IMR-90 (cell line): ENCODE measurements at regions not wholly inside any gene's neighbourhood (a gene's known extent, or its start where the extent isn't known, plus 50 kb on each side); places are given as distances from the start of the nearest gene placed in this dataset.

Experiments used
- ATAC-seq: fragments of 200-7000 bp; cut with Tn5 transposase; 2 replicates; pipeline ENCODE4 v1.9.1; 2020; ENCODE audit warnings: low read depth, mild to moderate bottlenecking, moderate library complexity
- BruUV-seq: library from RNA; stranded (reverse); fragments of 400-500 nt; replicated peaks from 2 replicates; lab custom pipeline; 2021; lab: Mats Ljungman, UMichigan
- CTCF ChIA-PET: fragments of 300-600 bp; formaldehyde crosslinking; extraction: SDS; loops from one replicate; lab custom pipeline; 2021; ENCODE audit warnings: antibody characterized with exemption; lab: Yijun Ruan, JAX
- POLR2A ChIA-PET: fragments of 300-600 bp; sonication (Branson Sonifier 250); formaldehyde crosslinking; loops from one replicate; lab custom pipeline; 2022; ENCODE audit warnings: antibody characterized with exemption; ENCODE audit not compliant: unreplicated experiment; lab: Charles Lee
- DNase-seq: peaks from one replicate; pipeline ENCODE4 v3.0.0; 2013
- H2AFZ ChIP-seq: replicated peaks from 2 replicates; pipeline ENCODE3; 2013; ENCODE audit warnings: low read length, mild to moderate bottlenecking; ENCODE audit not compliant: poor library complexity
- H2AK5ac ChIP-seq: 2 replicates; pipeline ENCODE4 v1.6.1; 2013; ENCODE audit warnings: low read depth, low read length, inconsistent platforms
- H2AK9ac ChIP-seq: replicated peaks from 2 replicates; pipeline ENCODE3; 2013; ENCODE audit warnings: mild to moderate bottlenecking, low read depth, low read length, moderate library complexity; ENCODE audit not compliant: poor library complexity
- H2BK120ac ChIP-seq: 2 replicates; pipeline ENCODE4 v1.6.1; 2013; ENCODE audit warnings: low read depth, low read length, inconsistent platforms
- H2BK15ac ChIP-seq: 3 replicates; pipeline ENCODE4 v1.6.1; 2013; ENCODE audit warnings: low read depth, low read length, inconsistent platforms
- H2BK20ac ChIP-seq: 2 replicates; pipeline ENCODE4 v1.6.1; 2013; ENCODE audit warnings: low read depth, mild to moderate bottlenecking, inconsistent platforms, low read length, moderate library complexity
- H2BK5ac ChIP-seq: 2 replicates; pipeline ENCODE4 v1.6.1; 2013; ENCODE audit warnings: mild to moderate bottlenecking, low read depth, low read length, inconsistent platforms; ENCODE audit not compliant: poor library complexity, severe bottlenecking
- H3K14ac ChIP-seq: replicated peaks from 2 replicates; pipeline ENCODE4 v1.6.1; 2013; ENCODE audit warnings: low read depth, low read length, inconsistent platforms
- H3K18ac ChIP-seq: 2 replicates; pipeline ENCODE4 v1.6.1; 2013; ENCODE audit warnings: low read depth, low read length, control low read depth
- H3K23ac ChIP-seq: 2 replicates; pipeline ENCODE4 v1.6.1; 2013; ENCODE audit warnings: low read depth, low read length, inconsistent platforms
- H3K27ac ChIP-seq: 2 replicates; pipeline ENCODE4 v1.5.1; 2013; ENCODE audit warnings: mild to moderate bottlenecking, control low read depth, low read length; ENCODE audit not compliant: insufficient read depth
- H3K27me3 ChIP-seq: 2 replicates; pipeline ENCODE4 v1.6.1; 2013; ENCODE audit warnings: low read length; ENCODE audit not compliant: control insufficient read depth, insufficient read depth
- H3K36me3 ChIP-seq: 2 replicates; pipeline ENCODE4 v1.6.1; 2013; ENCODE audit warnings: low read length, mixed read lengths; ENCODE audit not compliant: control insufficient read depth, insufficient read depth
- H3K4ac ChIP-seq: 2 replicates; pipeline ENCODE4 v1.6.1; 2013; ENCODE audit warnings: low read depth, low read length, inconsistent platforms
- H3K4me1 ChIP-seq: 2 replicates; pipeline ENCODE4 v1.6.1; 2013; ENCODE audit warnings: low read length, mixed read lengths; ENCODE audit not compliant: control insufficient read depth, insufficient read depth
- H3K4me2 ChIP-seq: 2 replicates; pipeline ENCODE4 v1.6.1; 2013; ENCODE audit warnings: low read depth, mild to moderate bottlenecking, control low read depth, low read length, moderate library complexity
- H3K4me3 ChIP-seq: 2 replicates; pipeline ENCODE4 v1.5.1; 2013; ENCODE audit warnings: low read depth, mild to moderate bottlenecking, control low read depth, low read length, moderate library complexity; ENCODE audit not compliant: insufficient read depth
- H3K56ac ChIP-seq: 2 replicates; pipeline ENCODE4 v1.6.1; 2013; ENCODE audit warnings: low read length, inconsistent platforms; ENCODE audit not compliant: insufficient read depth; ENCODE audit errors: extremely low read depth
- H3K79me1 ChIP-seq, 2 experiments: 2 replicates each; pipeline ENCODE4 v1.6.1; 2013; ENCODE audit warnings: low read length in 2 of 2, inconsistent platforms in 1 of 2, low read depth in 1 of 2
- H3K9ac ChIP-seq: 2 replicates; pipeline ENCODE4 v1.6.1; 2013; ENCODE audit warnings: low read depth, low read length, control low read depth
- H3K9me1 ChIP-seq: 2 replicates; pipeline ENCODE4 v1.6.1; 2013; ENCODE audit warnings: low read length, inconsistent platforms; ENCODE audit not compliant: insufficient read depth
- H3K9me3 ChIP-seq: 2 replicates; pipeline ENCODE4 v1.6.1; 2013; ENCODE audit warnings: low read length; ENCODE audit not compliant: control insufficient read depth, insufficient read depth
- H4K20me1 ChIP-seq: 2 replicates; pipeline ENCODE4 v1.6.1; 2013; ENCODE audit warnings: low read length, inconsistent platforms; ENCODE audit not compliant: insufficient read depth
- H4K5ac ChIP-seq: 2 replicates; pipeline ENCODE4 v1.6.1; 2013; ENCODE audit warnings: mild to moderate bottlenecking, low read depth, low read length, control low read depth
- H4K8ac ChIP-seq, 2 experiments: 2 replicates each; pipeline ENCODE4 v1.6.1; 2013; ENCODE audit warnings: low read depth in 2 of 2, low read length in 2 of 2, control low read depth in 1 of 2, inconsistent platforms in 1 of 2
- H4K91ac ChIP-seq: 2 replicates; pipeline ENCODE4 v1.6.1; 2013; ENCODE audit warnings: low read depth, low read length, inconsistent platforms; ENCODE audit not compliant: insufficient read depth
- RAD21 ChIP-seq: IDR thresholded peaks from 2 replicates; pipeline ENCODE4 v1.6.1; 2012; ENCODE audit warnings: low read length, improper control_type of control experiment
- WGBS, 2 experiments: methylation state at CpG; one replicate each; pipeline versions ENCODE4 v1.1.5 to v1.1.7; 2013; ENCODE audit warnings: missing lambda C conversion rate in 2 of 2; ENCODE audit not compliant: insufficient read length in 1 of 2; ENCODE audit errors: extremely low coverage in 2 of 2; 5-methylcytosine and 5-hydroxymethylcytosine counted together
- dilution Hi-C: fragments of 300-500 bp; cut with HindIII; formaldehyde crosslinking; loops from one replicate; pipeline ENCODE4 v1.14.3; 2018; ENCODE audit warnings: low sequenced_read_pairs; ENCODE audit not compliant: unreplicated experiment
- in situ Hi-C: fragments of 300-500 bp; cut with MboI; formaldehyde crosslinking; loops from 3 replicates; pipeline ENCODE4 v1.14.3; 2019; ENCODE audit warnings: low sequenced_read_pairs, inconsistent platforms, mixed read lengths
- intact Hi-C: fragments of 100-400 bp; cut with micrococcal nuclease; formaldehyde crosslinking; loops from 2 replicates; pipeline ENCODE4 v1.10.0; 2022
- TF ChIP-seq, protein P1 (sequence below): fragments of 150-350 bp; IDR thresholded peaks from 2 replicates; pipeline ENCODE4 v1.6.1; 2016; ENCODE audit warnings: low read depth, mild to moderate bottlenecking, low read length, moderate library complexity, borderline replicate concordance

DNA sequence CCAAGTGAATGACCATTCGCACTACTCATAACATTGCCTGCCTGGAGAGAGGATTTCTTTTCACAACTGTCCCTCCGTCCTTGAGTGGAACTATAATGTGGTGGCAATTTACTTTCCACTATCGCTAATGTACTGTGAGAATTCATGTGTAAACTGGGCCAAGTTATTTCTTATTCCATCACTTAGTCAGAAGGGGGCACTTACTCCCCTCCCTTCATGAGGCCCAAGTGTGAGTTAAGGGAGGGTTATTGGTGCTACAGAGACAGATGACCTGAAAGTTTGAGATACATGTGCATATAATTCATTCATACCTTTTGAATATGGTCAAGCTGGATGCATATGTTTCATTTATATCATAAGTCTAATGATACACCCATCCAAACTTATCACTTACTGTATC lies 65.2 kb upstream of the LOC128125822 start:
- WGBS, 2 experiments: no CpG with 5 or more reads among the region's 3 CpGs
- H3K27me3 ChIP-seq: no peaks in the 10 kb centered on the region

More for the DNA sequence above, 65.2 kb upstream of the LOC128125822 start:
- Histone ChIP-seq H2AK9ac (no peak overlapping the region), H3K23ac (no peak overlapping the region), H2AFZ (no peak overlapping the region), H2BK20ac (no peak overlapping the region), H3K14ac (no peak overlapping the region), H2BK120ac (no peak overlapping the region), H3K27ac (no peak overlapping the region), H4K8ac (no peak overlapping the region), H3K9me1 (no peaks in the 10 kb centered on the region), H3K18ac (no peak overlapping the region), H3K56ac (no peak overlapping the region), H2BK15ac (no peak overlapping the region), H3K79me1 (no peaks in the 10 kb centered on the region), H3K36me3 (no peaks in the 10 kb centered on the region), H3K9me3 (no peaks in the 10 kb centered on the region), H3K4ac (no peak overlapping the region), H4K91ac (no peak overlapping the region), H3K4me3 (no peak overlapping the region), H2BK5ac (no peak overlapping the region), H3K4me2 (no peak overlapping the region), H4K5ac (no peak overlapping the region), H2AK5ac (no peak overlapping the region), H3K9ac (no peak overlapping the region), H3K4me1 (no peaks in the 10 kb centered on the region), H4K20me1 (no peaks in the 10 kb centered on the region)
- CTCF ChIA-PET: no interaction called here
- no TSS peak for BruUV-seq
- POLR2A ChIA-PET: no interaction called here
- DNase-seq (no peak), ATAC-seq (no peak; the same call in 1 of the 2 replicates)
- dilution Hi-C loops: no loop called here
- intact Hi-C loops: loop anchor here (5.0 kb wide), 1 partner anchor 65 kb away; the partner anchor contains the start of genes LOC128125822 and PTP4A1
- in situ Hi-C loops: no loop called here
- TF ChIP-seq, protein P1, sequence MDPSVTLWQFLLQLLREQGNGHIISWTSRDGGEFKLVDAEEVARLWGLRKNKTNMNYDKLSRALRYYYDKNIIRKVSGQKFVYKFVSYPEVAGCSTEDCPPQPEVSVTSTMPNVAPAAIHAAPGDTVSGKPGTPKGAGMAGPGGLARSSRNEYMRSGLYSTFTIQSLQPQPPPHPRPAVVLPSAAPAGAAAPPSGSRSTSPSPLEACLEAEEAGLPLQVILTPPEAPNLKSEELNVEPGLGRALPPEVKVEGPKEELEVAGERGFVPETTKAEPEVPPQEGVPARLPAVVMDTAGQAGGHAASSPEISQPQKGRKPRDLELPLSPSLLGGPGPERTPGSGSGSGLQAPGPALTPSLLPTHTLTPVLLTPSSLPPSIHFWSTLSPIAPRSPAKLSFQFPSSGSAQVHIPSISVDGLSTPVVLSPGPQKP: no peak
- TF ChIP-seq RAD21: no peak
